ENCODE measurements at regions not wholly inside any gene's neighbourhood (a gene's known extent, or its start where the extent isn't known, plus 50 kb on each side); places are given as distances from the start of the nearest gene placed in this dataset.

- H4K20me1 ChIP-seq (ENCODE audit: control insufficient read depth, insufficient read depth, insufficient read length), result no peaks in the 10 kb centered on the region
- Mint-ChIP-seq H3K9me3 (peaks cover 64 to 72% of the 10 kb centered on the region in 2 experiments), H3K27me3 (ENCODE audit: low read depth) (peaks cover 2% of the 10 kb centered on the region; the same call in 1 of the 2 replicates), H3K4me3 (no peak overlapping the region), H3K4me1 (no peaks in the 10 kb centered on the region), H3K27ac (no peak overlapping the region), H3K36me3 (ENCODE audit: insufficient read depth in 1 of 3, low read depth in 3 of 3) (peaks cover 0 to 4% (median 0%) of the 10 kb centered on the region in 3 experiments; a peak in 1 of 7 replicates)
- H2BK120ac ChIP-seq (ENCODE audit: low read depth, low read length, poor library complexity, severe bottlenecking), result no peak overlapping the region
- no peak overlapping the region for H3K4ac ChIP-seq (ENCODE audit: low read depth, low read length)
- no peak overlapping the region for H3T11ph ChIP-seq (ENCODE audit: low read length)
- no peak overlapping the region for H2BK5ac ChIP-seq (ENCODE audit: insufficient read length, low read length)
- no peak overlapping the region for H2BK20ac ChIP-seq (ENCODE audit: low read depth, low read length, poor library complexity, severe bottlenecking)
- no peak overlapping the region for H4K5ac ChIP-seq (ENCODE audit: insufficient read length, low read depth, low read length)
- H3K79me2 ChIP-seq (ENCODE audit: insufficient read depth, low read length), result no peaks in the 10 kb centered on the region
- H3K27me3 ChIP-seq (ENCODE audit: insufficient read depth, low read length), result no peaks in the 10 kb centered on the region
- peaks cover 35% of the 10 kb centered on the region for H3K9me3 ChIP-seq (ENCODE audit: control insufficient read depth, low read depth, low read length)
- DNase-seq, result no peak
- H3K18ac ChIP-seq (ENCODE audit: insufficient read length, low read depth, low read length), result no peak overlapping the region
- no peak overlapping the region for H3K27ac ChIP-seq (ENCODE audit: insufficient read length, low read depth, low read length)
- WGBS (ENCODE audit: extremely low coverage, insufficient read length, low lambda C conversion rate), result no CpG with 5 or more reads among the region's 5 CpGs
- H3K4me2 ChIP-seq (ENCODE audit: insufficient read depth, insufficient read length, low read length), result no peak overlapping the region
- H2AK5ac ChIP-seq (ENCODE audit: insufficient read length, low read length), result no peak overlapping the region
- no peak overlapping the region for H4K91ac ChIP-seq (ENCODE audit: insufficient read length, low read depth, low read length)
- H2BK12ac ChIP-seq (ENCODE audit: insufficient read length, low read depth, low read length), result no peak overlapping the region
- H3K14ac ChIP-seq (ENCODE audit: insufficient read depth, low read length), result no peak overlapping the region
- H3K79me1 ChIP-seq (ENCODE audit: insufficient read depth, low read depth, low read length, poor library complexity, severe bottlenecking), result no peaks in the 10 kb centered on the region
- no peak overlapping the region for H3K23ac ChIP-seq (ENCODE audit: insufficient read length, low read depth, low read length)
- no peak overlapping the region for H4K8ac ChIP-seq (replicated peaks; ENCODE audit: insufficient read length, low read depth, low read length)
- no peak overlapping the region for H2AFZ ChIP-seq (ENCODE audit: low read length)
- H3K23me2 ChIP-seq (ENCODE audit: insufficient read length, low read depth, low read length, poor library complexity, severe bottlenecking), result no peaks in the 10 kb centered on the region
- no peak overlapping the region for H2BK15ac ChIP-seq (ENCODE audit: low read depth, low read length)
- no peaks in the 10 kb centered on the region for H3K4me1 ChIP-seq (ENCODE audit: insufficient read depth, low read length)
- no peak overlapping the region for H3K56ac ChIP-seq (ENCODE audit: insufficient read length, low read depth, low read length)
- H3K9ac ChIP-seq (ENCODE audit: extremely low read depth, insufficient read length, low read length), result no peak overlapping the region
- no peak for TF ChIP-seq CTCF (conservative IDR thresholded peaks at IDR 0.05)
Measured at GRCh38 chrX:44451056-44451455, 91.6 kb downstream of the FUNDC1 start.

Measured in H9 (cell line).